Loucy (cell line): ENCODE measurements at regions not wholly inside any gene's neighbourhood (a gene's known extent, or its start where the extent isn't known, plus 50 kb on each side); places are given as distances from the start of the nearest gene placed in this dataset.

Experiments
- CTCF ChIP-seq: fragments of 200-600 bp; sonication (generic); conservative IDR thresholded peaks from 2 replicates; pipeline ENCODE4 v1.5.1; 2014; ENCODE audit warnings: mild to moderate bottlenecking, antibody characterized with exemption, low read length
- EZH2phosphoT487 ChIP-seq: fragments of 200-600 bp; IDR thresholded peaks from 2 replicates; pipeline ENCODE4 v1.6.1; 2018; ENCODE audit warnings: antibody characterized with exemption, mild to moderate bottlenecking, moderate library complexity, borderline replicate concordance

GRCh38 chr6:105821027-105821426, 265.1 kb upstream of the PRDM1 start:
- no peak for TF ChIP-seq CTCF
- no peak for TF ChIP-seq EZH2phosphoT487
